Caco-2 (cell line): ENCODE measurements at regions not wholly inside any gene's neighbourhood (a gene's known extent, or its start where the extent isn't known, plus 50 kb on each side); places are given as distances from the start of the nearest gene placed in this dataset.

Experiments
- BruUV-seq: library from RNA; stranded (reverse); fragments of 400-500 nt; replicated peaks from 2 replicates; lab custom pipeline; 2021; lab: Mats Ljungman, UMichigan
- CTCF ChIA-PET: fragments of 300-600 bp; sonication (Branson Sonifier 250); formaldehyde crosslinking; loops from one replicate; lab custom pipeline; 2022; ENCODE audit warnings: antibody characterized with exemption; lab: Charles Lee
- POLR2A ChIA-PET: fragments of 300-600 bp; sonication (Branson Sonifier 250); formaldehyde crosslinking; loops from one replicate; lab custom pipeline; 2022; ENCODE audit warnings: antibody characterized with exemption; lab: Charles Lee
- DNase-seq, 2 experiments: peaks; one replicate each; pipeline versions ENCODE4 v3.0.0 to v3.0.0-alpha.2; 2020 to 2022
- H3K27me3 ChIP-seq: replicated peaks from 2 replicates; pipeline ENCODE4 v1.6.0; 2011; ENCODE audit warnings: low read length; ENCODE audit not compliant: control insufficient read depth, insufficient read depth
- H3K36me3 ChIP-seq: 2 replicates; pipeline ENCODE4 v1.5.1; 2011; ENCODE audit warnings: low read length; ENCODE audit not compliant: control insufficient read depth, insufficient read depth
- H3K4me1 ChIP-seq: fragments of 250-450 bp; sonication (Bioruptor Pico); 2 replicates; pipeline ENCODE4 v1.5.1; 2020; ENCODE audit warnings: mild to moderate bottlenecking
- H3K4me3 ChIP-seq: 2 replicates; pipeline ENCODE4 v1.5.1; 2011; ENCODE audit warnings: low read depth, mild to moderate bottlenecking, control low read depth, low read length
- H3K9me3 ChIP-seq: fragments of 250-450 bp; sonication (Bioruptor Pico); 2 replicates; pipeline ENCODE4 v1.5.1; 2020; ENCODE audit warnings: mild to moderate bottlenecking, moderate library complexity
- H3K27ac Mint-ChIP-seq: one replicate; pipeline ENCODE4 v1.8.0; 2022; ENCODE audit warnings: mixed read lengths; ENCODE audit not compliant: unreplicated experiment
- H3K27me3 Mint-ChIP-seq: one replicate; pipeline ENCODE4 v1.8.0; 2022; ENCODE audit warnings: mixed read lengths; ENCODE audit not compliant: insufficient read depth, unreplicated experiment
- H3K36me3 Mint-ChIP-seq: one replicate; pipeline ENCODE4 v1.8.0; 2022; ENCODE audit warnings: mild to moderate bottlenecking, mixed read lengths; ENCODE audit not compliant: insufficient read depth, unreplicated experiment
- H3K4me1 Mint-ChIP-seq: one replicate; pipeline ENCODE4 v1.8.0; 2022; ENCODE audit warnings: low read depth, mixed read lengths; ENCODE audit not compliant: unreplicated experiment
- H3K4me3 Mint-ChIP-seq: one replicate; pipeline ENCODE4 v1.8.0; 2022; ENCODE audit warnings: mild to moderate bottlenecking, moderate library complexity, mixed read lengths; ENCODE audit not compliant: unreplicated experiment
- H3K9me3 Mint-ChIP-seq: one replicate; pipeline ENCODE4 v1.8.0; 2022; ENCODE audit warnings: mixed read lengths; ENCODE audit not compliant: unreplicated experiment
- CTCF ChIP-seq, 2 experiments: fragments of 200-600 bp in 1 of 2; IDR thresholded peaks; 1 replicate in 1 of 2; 2 replicates in 1 of 2; pipeline versions ENCODE4 v1.5.1 to v1.8.0; 2011 to 2022; ENCODE audit warnings: antibody characterized with exemption in 1 of 2, control low read depth in 1 of 2, inconsistent platforms in 1 of 2, low read depth in 1 of 2, low read length in 1 of 2, mild to moderate bottlenecking in 1 of 2, moderate library complexity in 1 of 2; ENCODE audit not compliant: insufficient read depth in 1 of 2, severe bottlenecking in 1 of 2, unreplicated experiment in 1 of 2
- intact Hi-C: fragments of 100-400 bp; cut with micrococcal nuclease; formaldehyde crosslinking; loops from one replicate; pipeline ENCODE4 v1.10.0; 2022; ENCODE audit not compliant: unreplicated experiment

- H3K27me3 Mint-ChIP-seq: peaks cover 9% of the 10 kb centered on the region
- no peak overlapping the region for H3K4me3 ChIP-seq
- no peaks in the 10 kb centered on the region for H3K9me3 Mint-ChIP-seq
- H3K4me3 Mint-ChIP-seq: no peak overlapping the region
- DNase-seq: no peak
- POLR2A ChIA-PET: no interaction called here
- TF ChIP-seq CTCF (IDR thresholded peaks at IDR 0.05; ENCODE audit: insufficient read depth in 1 of 2, low read depth in 1 of 2, low read length in 1 of 2, severe bottlenecking in 1 of 2, unreplicated experiment in 1 of 2): no peak
- intact Hi-C loops: no loop called here
- no peaks in the 10 kb centered on the region for H3K4me1 ChIP-seq
- CTCF ChIA-PET: no interaction called here
- no peaks in the 10 kb centered on the region for H3K27me3 ChIP-seq
- no peaks in the 10 kb centered on the region for H3K9me3 ChIP-seq
- no peak overlapping the region for H3K27ac Mint-ChIP-seq
- no TSS peak for BruUV-seq
- no peaks in the 10 kb centered on the region for H3K36me3 ChIP-seq
- no peaks in the 10 kb centered on the region for H3K36me3 Mint-ChIP-seq
- H3K4me1 Mint-ChIP-seq: no peaks in the 10 kb centered on the region
Observed at GRCh38 chr6:166729658-166730057, 102.6 kb upstream of the RPS6KA2 start.

- H3K4me3 Mint-ChIP-seq: no peak overlapping the region
- no peaks in the 10 kb centered on the region for H3K27me3 ChIP-seq
- no peaks in the 10 kb centered on the region for H3K9me3 ChIP-seq
- H3K27me3 Mint-ChIP-seq: peaks cover 11% of the 10 kb centered on the region
- ChIA-PET CTCF (no interaction called here), POLR2A (no interaction called here)
- H3K36me3 Mint-ChIP-seq: no peaks in the 10 kb centered on the region
- TF ChIP-seq CTCF (IDR thresholded peaks at IDR 0.05; ENCODE audit: insufficient read depth in 1 of 2, low read depth in 1 of 2, low read length in 1 of 2, severe bottlenecking in 1 of 2, unreplicated experiment in 1 of 2): no peak
- no peak overlapping the region for H3K4me3 ChIP-seq
- no peaks in the 10 kb centered on the region for H3K4me1 ChIP-seq
- H3K27ac Mint-ChIP-seq: no peak overlapping the region
- no peaks in the 10 kb centered on the region for H3K9me3 Mint-ChIP-seq
- intact Hi-C loops: no loop called here
- H3K4me1 Mint-ChIP-seq: no peaks in the 10 kb centered on the region
- H3K36me3 ChIP-seq: no peaks in the 10 kb centered on the region
- no TSS peak for BruUV-seq
- DNase-seq: no peak
Observed at GRCh38 chr6:166728884-166729530, 102.0 kb upstream of the RPS6KA2 start.

- intact Hi-C loops: no loop called here
- H3K27me3 ChIP-seq: no peaks in the 10 kb centered on the region
- Mint-ChIP-seq H3K4me1 (no peaks in the 10 kb centered on the region), H3K27me3 (peaks cover 7% of the 10 kb centered on the region), H3K27ac (no peak overlapping the region), H3K36me3 (no peaks in the 10 kb centered on the region), H3K9me3 (no peaks in the 10 kb centered on the region), H3K4me3 (no peak overlapping the region)
- CTCF ChIA-PET: no interaction called here
- no TSS peak for BruUV-seq
- no peak overlapping the region for H3K4me3 ChIP-seq
- no peak for TF ChIP-seq CTCF (IDR thresholded peaks at IDR 0.05; ENCODE audit: insufficient read depth in 1 of 2, low read depth in 1 of 2, low read length in 1 of 2, severe bottlenecking in 1 of 2, unreplicated experiment in 1 of 2)
- H3K36me3 ChIP-seq: no peaks in the 10 kb centered on the region
- no peaks in the 10 kb centered on the region for H3K4me1 ChIP-seq
- POLR2A ChIA-PET: no interaction called here
- DNase-seq: no peak
- H3K9me3 ChIP-seq: no peaks in the 10 kb centered on the region
Observed at GRCh38 chr6:166726201-166726600, 99.2 kb upstream of the RPS6KA2 start.
